Large intestine (tissue), 3 donors: ENCODE measurements at regions not wholly inside any gene's neighbourhood (a gene's known extent, or its start where the extent isn't known, plus 50 kb on each side); places are given as distances from the start of the nearest gene placed in this dataset.

ENCODE experiments used
- DNase-seq, 2 donors: peaks; one replicate each; pipeline versions ENCODE4 v3.0.0 to v3.0.0-alpha.2; 2013
- H3K27ac ChIP-seq: one replicate; pipeline ENCODE4 v1.5.1; 2013; ENCODE audit warnings: low read length
- H3K27me3 ChIP-seq: 2 replicates; pipeline ENCODE4 v1.6.1; 2013; ENCODE audit warnings: low read length; ENCODE audit not compliant: control insufficient read depth, insufficient read depth
- H3K36me3 ChIP-seq: 2 replicates; pipeline ENCODE4 v1.6.1; 2013; ENCODE audit warnings: low read length; ENCODE audit not compliant: control insufficient read depth, insufficient read depth
- H3K4me1 ChIP-seq: one replicate; pipeline ENCODE4 v1.6.1; 2013; ENCODE audit warnings: low read length; ENCODE audit not compliant: control insufficient read depth, insufficient read depth
- H3K4me3 ChIP-seq: one replicate; pipeline ENCODE4 v1.5.1; 2013; ENCODE audit warnings: low read length
- H3K9me3 ChIP-seq: one replicate; pipeline ENCODE4 v1.6.1; 2013; ENCODE audit warnings: mild to moderate bottlenecking, low read depth, low read length, moderate library complexity; ENCODE audit not compliant: control insufficient read depth
- WGBS: methylation state at CpG from one replicate; pipeline ENCODE4 v1.1.5; 2013; ENCODE audit warnings: low lambda C conversion rate; ENCODE audit not compliant: insufficient coverage; 5-methylcytosine and 5-hydroxymethylcytosine counted together

- no peak for DNase-seq
- H3K4me3 ChIP-seq: no peak overlapping the region
- H3K4me1 ChIP-seq: no peaks in the 10 kb centered on the region
- H3K9me3 ChIP-seq: peaks cover 4% of the 10 kb centered on the region
- no peak overlapping the region for H3K27ac ChIP-seq
- H3K27me3 ChIP-seq: no peaks in the 10 kb centered on the region
- no peaks in the 10 kb centered on the region for H3K36me3 ChIP-seq
These were observed 1762.5 kb downstream of the SI start for GRCh38 chr3:163315786-163316185.

- Histone ChIP-seq H3K27me3 (no peaks in the 10 kb centered on the region), H3K9me3 (peaks cover 11% of the 10 kb centered on the region), H3K27ac (no peak overlapping the region), H3K36me3 (no peaks in the 10 kb centered on the region), H3K4me1 (no peaks in the 10 kb centered on the region), H3K4me3 (no peak overlapping the region)
- 94% methylated on average over 2 of the region's 2 CpGs for WGBS
- DNase-seq: no peak
These were observed 1771.9 kb downstream of the SI start for GRCh38 chr3:163306405-163306804.

GRCh38 chr3:163273694-163274093, 1777.1 kb downstream of the OTOL1 start:
- Histone ChIP-seq H3K4me3 (no peak overlapping the region), H3K9me3 (no peaks in the 10 kb centered on the region), H3K27me3 (no peaks in the 10 kb centered on the region), H3K4me1 (no peaks in the 10 kb centered on the region), H3K36me3 (no peaks in the 10 kb centered on the region), H3K27ac (no peak overlapping the region)
- WGBS: 80% methylated on average over 1 of the region's 2 CpGs
- no peak for DNase-seq

- Histone ChIP-seq H3K27me3 (no peaks in the 10 kb centered on the region), H3K36me3 (no peaks in the 10 kb centered on the region), H3K9me3 (no peaks in the 10 kb centered on the region), H3K4me3 (no peak overlapping the region), H3K4me1 (no peaks in the 10 kb centered on the region), H3K27ac (no peak overlapping the region)
- no peak for DNase-seq
These were observed 1770.1 kb downstream of the OTOL1 start for GRCh38 chr3:163266731-163267130.

GRCh38 chr3:163261618-163262017, 1765.0 kb downstream of the OTOL1 start:
- Histone ChIP-seq H3K4me1 (no peaks in the 10 kb centered on the region), H3K36me3 (no peaks in the 10 kb centered on the region), H3K9me3 (no peaks in the 10 kb centered on the region), H3K27me3 (no peaks in the 10 kb centered on the region), H3K4me3 (no peak overlapping the region), H3K27ac (no peak overlapping the region)
- DNase-seq: no peak

- Histone ChIP-seq H3K27me3 (no peaks in the 10 kb centered on the region), H3K9me3 (no peaks in the 10 kb centered on the region), H3K4me1 (no peaks in the 10 kb centered on the region), H3K36me3 (no peaks in the 10 kb centered on the region), H3K27ac (no peak overlapping the region), H3K4me3 (no peak overlapping the region)
- DNase-seq: no peak
- 57% methylated on average over 1 of the region's 2 CpGs for WGBS
These were observed 1764.4 kb downstream of the OTOL1 start for GRCh38 chr3:163261056-163261455.

- WGBS: no CpG with 5 or more reads among the region's 2 CpGs
These were observed 1721.7 kb downstream of the OTOL1 start for GRCh38 chr3:163218336-163218735.

GRCh38 chr3:163213838-163214237, 1717.2 kb downstream of the OTOL1 start:
- Histone ChIP-seq H3K4me3 (no peak overlapping the region), H3K27ac (no peak overlapping the region), H3K27me3 (no peaks in the 10 kb centered on the region), H3K4me1 (no peaks in the 10 kb centered on the region), H3K36me3 (no peaks in the 10 kb centered on the region), H3K9me3 (peaks cover 6% of the 10 kb centered on the region)
- DNase-seq: no peak
- no CpG with 5 or more reads among the region's 1 CpG for WGBS

More at GRCh38 chr3:163218336-163218735, 1721.7 kb downstream of the OTOL1 start:
- Histone ChIP-seq H3K27me3 (no peaks in the 10 kb centered on the region), H3K27ac (no peak overlapping the region), H3K36me3 (no peaks in the 10 kb centered on the region), H3K4me3 (no peak overlapping the region), H3K4me1 (no peaks in the 10 kb centered on the region), H3K9me3 (peaks cover 2% of the 10 kb centered on the region)
- DNase-seq: no peak

- Histone ChIP-seq H3K4me3 (no peak overlapping the region), H3K36me3 (no peaks in the 10 kb centered on the region), H3K27ac (no peak overlapping the region), H3K27me3 (no peaks in the 10 kb centered on the region), H3K4me1 (no peaks in the 10 kb centered on the region), H3K9me3 (no peaks in the 10 kb centered on the region)
- DNase-seq: no peak
- WGBS: 60% methylated on average over 1 of the region's 2 CpGs
These were observed 1700.3 kb downstream of the OTOL1 start for GRCh38 chr3:163196815-163197374.

- Histone ChIP-seq H3K27me3 (no peaks in the 10 kb centered on the region), H3K9me3 (no peaks in the 10 kb centered on the region), H3K4me1 (no peaks in the 10 kb centered on the region), H3K36me3 (no peaks in the 10 kb centered on the region), H3K27ac (no peak overlapping the region), H3K4me3 (no peak overlapping the region)
- 67% methylated on average over 1 of the region's 2 CpGs for WGBS
- DNase-seq: no peak
These were observed 1699.6 kb downstream of the OTOL1 start for GRCh38 chr3:163196245-163196644.

GRCh38 chr3:163185721-163186350, 1689.2 kb downstream of the OTOL1 start:
- Histone ChIP-seq H3K9me3 (no peaks in the 10 kb centered on the region), H3K27me3 (no peaks in the 10 kb centered on the region), H3K4me3 (no peak overlapping the region), H3K4me1 (no peaks in the 10 kb centered on the region), H3K27ac (no peak overlapping the region), H3K36me3 (no peaks in the 10 kb centered on the region)
- DNase-seq: no peak
- 90% methylated on average over 1 of the region's 1 CpG for WGBS
